ENCODE measurements at regions not wholly inside any gene's neighbourhood (a gene's known extent, or its start where the extent isn't known, plus 50 kb on each side); places are given as distances from the start of the nearest gene placed in this dataset.

GRCh38 chr20:24376311-24377099 lies 92.9 kb upstream of the SYNDIG1 start:
- DNase-seq (ENCODE audit: low read depth): no peak

- DNase-seq (ENCODE audit: low read depth): no peak
These were observed 96.1 kb upstream of the SYNDIG1 start for GRCh38 chr20:24373372-24373771.

- no peak for DNase-seq (ENCODE audit: low read depth)
These were observed 98.3 kb upstream of the SYNDIG1 start for GRCh38 chr20:24370911-24371695.

GRCh38 chr20:24370249-24370648 lies 99.2 kb upstream of the SYNDIG1 start:
- no peak for DNase-seq (ENCODE audit: low read depth)

- no peak for DNase-seq (ENCODE audit: low read depth)
These were observed 101.2 kb upstream of the SYNDIG1 start for GRCh38 chr20:24368253-24368652.

- no peak for DNase-seq (ENCODE audit: low read depth)
These were observed 103.0 kb upstream of the SYNDIG1 start for GRCh38 chr20:24366336-24367004.

GRCh38 chr20:24365670-24366069 lies 103.8 kb upstream of the SYNDIG1 start:
- DNase-seq (ENCODE audit: low read depth): no peak

GRCh38 chr20:24364482-24364881 lies 104.9 kb upstream of the SYNDIG1 start:
- DNase-seq (ENCODE audit: low read depth): no peak

GRCh38 chr20:24363031-24363430 lies 106.4 kb upstream of the SYNDIG1 start:
- DNase-seq (ENCODE audit: low read depth): no peak

GRCh38 chr20:24362080-24362479 lies 107.3 kb upstream of the SYNDIG1 start:
- no peak for DNase-seq (ENCODE audit: low read depth)

- no peak for DNase-seq (ENCODE audit: low read depth)
These were observed 107.9 kb upstream of the SYNDIG1 start for GRCh38 chr20:24361541-24361940.

- DNase-seq (ENCODE audit: low read depth): no peak
These were observed 108.9 kb upstream of the SYNDIG1 start for GRCh38 chr20:24360531-24360930.

- DNase-seq (ENCODE audit: low read depth): no peak
These were observed 110.0 kb upstream of the SYNDIG1 start for GRCh38 chr20:24359321-24360027.

- DNase-seq (ENCODE audit: low read depth): no peak
These were observed 111.5 kb upstream of the SYNDIG1 start for GRCh38 chr20:24357931-24358330.

- no peak for DNase-seq (ENCODE audit: low read depth)
These were observed 112.3 kb upstream of the SYNDIG1 start for GRCh38 chr20:24357177-24357576.

- DNase-seq (ENCODE audit: low read depth): no peak
These were observed 116.2 kb upstream of the SYNDIG1 start for GRCh38 chr20:24353135-24353690.

GRCh38 chr20:24350923-24351368 lies 118.5 kb upstream of the SYNDIG1 start:
- no peak for DNase-seq (ENCODE audit: low read depth)

GRCh38 chr20:24341781-24342180 lies 127.6 kb upstream of the SYNDIG1 start:
- no peak for DNase-seq (ENCODE audit: low read depth)

GRCh38 chr20:24340933-24341332 lies 128.5 kb upstream of the SYNDIG1 start:
- no peak for DNase-seq (ENCODE audit: low read depth)

- no peak for DNase-seq (ENCODE audit: low read depth)
These were observed 130.2 kb upstream of the SYNDIG1 start for GRCh38 chr20:24339210-24339641.

GRCh38 chr20:24337551-24337950 lies 131.9 kb upstream of the SYNDIG1 start:
- DNase-seq (ENCODE audit: low read depth): no peak

GRCh38 chr20:24337069-24337468 lies 132.4 kb upstream of the SYNDIG1 start:
- DNase-seq (ENCODE audit: low read depth): no peak

Measured in T follicular helper cell (primary cell).